Endothelial cell of umbilical vein (primary cell): ENCODE measurements at regions not wholly inside any gene's neighbourhood (a gene's known extent, or its start where the extent isn't known, plus 50 kb on each side); places are given as distances from the start of the nearest gene placed in this dataset.

Experiments
- BruUV-seq: library from RNA; stranded (reverse); fragments of 400-500 nt; replicated peaks from 2 replicates; lab custom pipeline; 2021; lab: Mats Ljungman, UMichigan
- CTCF ChIA-PET: fragments of 300-600, 350-600 bp; sonication (Branson Sonifier 250); formaldehyde crosslinking; loops from one replicate; lab custom pipeline; 2021; ENCODE audit warnings: antibody characterized with exemption, inconsistent platforms; lab: Charles Lee
- POLR2A ChIA-PET: fragments of 300-600, 350-600 bp; sonication (Branson Sonifier 250); formaldehyde crosslinking; loops from one replicate; lab custom pipeline; 2021; ENCODE audit warnings: antibody characterized with exemption, inconsistent platforms; lab: Charles Lee
- DNase-seq: peaks from one replicate; pipeline ENCODE4 v3.0.0-alpha.2; 2011; ENCODE audit warnings: low read depth, low spot score
- FAIRE-seq: peaks from 2 replicates; lab custom pipeline; 2011; peaks lifted over from hg19 to GRCh38; lab: Jason Lieb, UNC
- H2AFZ ChIP-seq: 2 replicates; pipeline ENCODE4 v1.6.0; 2012; ENCODE audit warnings: low read depth, low read length, control low read depth, inconsistent platforms
- H3K27ac ChIP-seq: 2 replicates; pipeline ENCODE4 v1.5.1; 2011; ENCODE audit warnings: low read depth, mild to moderate bottlenecking, control low read depth, low read length, moderate library complexity; ENCODE audit not compliant: insufficient read depth
- H3K27me3 ChIP-seq, 2 experiments: 2 replicates each; pipeline versions ENCODE4 v1.6.0 to v1.6.1; 2011; ENCODE audit warnings: low read length in 2 of 2, mixed read lengths in 1 of 2; ENCODE audit not compliant: control insufficient read depth in 2 of 2, insufficient read depth in 2 of 2
- H3K36me3 ChIP-seq, 2 experiments: 2 replicates in 1 of 2; 3 replicates in 1 of 2; pipeline ENCODE4 v1.5.1; 2011; ENCODE audit warnings: low read length in 2 of 2, mild to moderate bottlenecking in 1 of 2, moderate library complexity in 1 of 2; ENCODE audit not compliant: control insufficient read depth in 2 of 2, insufficient read depth in 2 of 2; ENCODE audit errors: extremely low read depth in 1 of 2
- H3K4me1 ChIP-seq: 3 replicates; pipeline ENCODE4 v1.5.1; 2011; ENCODE audit warnings: mild to moderate bottlenecking, low read length; ENCODE audit not compliant: control insufficient read depth, insufficient read depth; ENCODE audit errors: extremely low read depth
- H3K4me2 ChIP-seq: 2 replicates; pipeline ENCODE4 v1.6.1; 2011; ENCODE audit warnings: low read length, control low read depth, mixed read lengths; ENCODE audit not compliant: insufficient read depth
- H3K4me3 ChIP-seq, 3 experiments: fragments of 200-600 bp in 1 of 3; sonication (generic), shearing (Covaris generic) in 1 of 3; replicated peaks in 1 of 3; 2 replicates each; pipeline ENCODE4 v1.5.1; 2011 to 2016; ENCODE audit warnings: control low read depth in 3 of 3, low read length in 3 of 3, mild to moderate bottlenecking in 2 of 3, inconsistent platforms in 1 of 3, low read depth in 1 of 3, moderate library complexity in 1 of 3; ENCODE audit not compliant: insufficient read depth in 1 of 3
- H3K79me2 ChIP-seq: 2 replicates; pipeline ENCODE4 v1.6.0; 2012; ENCODE audit warnings: low read length, inconsistent platforms; ENCODE audit not compliant: control insufficient read depth, insufficient read depth
- H3K9ac ChIP-seq: replicated peaks from 2 replicates; pipeline ENCODE3; 2011; ENCODE audit warnings: low read length, control low read depth; ENCODE audit not compliant: insufficient read depth; ENCODE audit errors: extremely low read depth
- H3K9me1 ChIP-seq: replicated peaks from 3 replicates; pipeline ENCODE4 v1.6.0; 2011; ENCODE audit warnings: mild to moderate bottlenecking, low read length; ENCODE audit not compliant: control insufficient read depth, insufficient read depth; ENCODE audit errors: extremely low read depth
- H3K9me3 ChIP-seq: replicated peaks from 2 replicates; pipeline ENCODE4 v1.5.1; 2012; ENCODE audit warnings: low read length, inconsistent platforms; ENCODE audit not compliant: control insufficient read depth, insufficient read depth
- H4K20me1 ChIP-seq: replicated peaks from 2 replicates; pipeline ENCODE3; 2011; ENCODE audit warnings: mild to moderate bottlenecking, low read length; ENCODE audit not compliant: control insufficient read depth, insufficient read depth; ENCODE audit errors: extremely low read depth
- CTCF ChIP-seq, 2 donors: IDR thresholded peaks; 1 replicate in 1 of 2; 2 replicates in 1 of 2; pipeline ENCODE4 v1.5.1; 2011; ENCODE audit warnings: low read length in 2 of 2, mild to moderate bottlenecking in 2 of 2, moderate library complexity in 2 of 2, control low read depth in 1 of 2, inconsistent platforms in 1 of 2, low read depth in 1 of 2; ENCODE audit not compliant: insufficient read depth in 1 of 2; ENCODE audit errors: extremely low read depth in 1 of 2
- GATA2 ChIP-seq: IDR thresholded peaks from 2 replicates; pipeline ENCODE4 v1.7.0; 2011; ENCODE audit warnings: low read depth, mild to moderate bottlenecking, moderate library complexity, mixed read lengths, low read length; ENCODE audit not compliant: insufficient read length, insufficient read depth
- JUN ChIP-seq: IDR thresholded peaks from 2 replicates; pipeline ENCODE4 v1.6.1; 2011; ENCODE audit warnings: borderline replicate concordance, low read depth; ENCODE audit not compliant: insufficient read length, insufficient read depth
- POLR2A ChIP-seq: IDR thresholded peaks from 2 replicates; pipeline ENCODE4 v1.6.1; 2012; ENCODE audit warnings: low read depth, mild to moderate bottlenecking, control low read depth, low read length
- POLR2AphosphoS5 ChIP-seq: IDR thresholded peaks from 2 replicates; pipeline ENCODE4 v1.6.1; 2012; ENCODE audit warnings: low read depth, mild to moderate bottlenecking, control low read depth, low read length, moderate library complexity; ENCODE audit not compliant: insufficient read depth
- dilution Hi-C: fragments of 300-500 bp; cut with MboI; formaldehyde crosslinking; loops from one replicate; pipeline ENCODE4 v1.15.0; 2019; ENCODE audit warnings: low sequenced_read_pairs; ENCODE audit not compliant: extremely low pct_ligation_motif_present
- intact Hi-C: fragments of 100-400 bp; cut with micrococcal nuclease; formaldehyde crosslinking; loops from one replicate; pipeline ENCODE4 v1.10.0; 2022

- Histone ChIP-seq H3K4me3 (no peak overlapping the region), H3K27me3 (peaks cover 0 to 4% of the 10 kb centered on the region in 2 experiments), H3K27ac (no peak overlapping the region), H3K9ac (no peak overlapping the region), H3K9me3 (no peaks in the 10 kb centered on the region), H3K9me1 (no peaks in the 10 kb centered on the region), H2AFZ (no peak overlapping the region), H4K20me1 (no peaks in the 10 kb centered on the region), H3K4me2 (no peak overlapping the region), H3K4me1 (no peaks in the 10 kb centered on the region), H3K36me3 (no peaks in the 10 kb centered on the region), H3K79me2 (no peaks in the 10 kb centered on the region)
- CTCF ChIA-PET: no interaction called here
- dilution Hi-C loops (no loop called here), intact Hi-C loops (no loop called here)
- POLR2A ChIA-PET: no interaction called here
- no peak for DNase-seq
- BruUV-seq: no TSS peak
- FAIRE-seq: no peak
- TF ChIP-seq POLR2A (no peak), GATA2 (no peak), CTCF (IDR thresholded peaks at IDR 0.05; ENCODE audit: extremely low read depth in 1 of 2, insufficient read depth in 1 of 2, low read depth in 1 of 2, low read length in 2 of 2) (no peak), POLR2AphosphoS5 (no peak)
Observed at GRCh38 chr7:113715262-113715661, 203.5 kb downstream of the PPP1R3A start.

GRCh38 chr7:113710310-113711096 lies 208.3 kb downstream of the PPP1R3A start:
- BruUV-seq: no TSS peak
- ChIA-PET POLR2A (no interaction called here), CTCF (interaction anchor here (0.8 to 2.4 kb wide), 16 partner anchors 8 to 1214 kb away, joined by 3 to 14 read pairs (median 5); no protein-coding TSS in a partner anchor)
- Histone ChIP-seq H3K4me1 (no peaks in the 10 kb centered on the region), H3K79me2 (no peaks in the 10 kb centered on the region), H3K4me3 (no peak overlapping the region), H3K27me3 (peaks cover 2 to 7% of the 10 kb centered on the region in 2 experiments), H2AFZ (no peak overlapping the region), H3K36me3 (no peaks in the 10 kb centered on the region), H3K9ac (no peak overlapping the region), H3K4me2 (no peak overlapping the region), H3K9me1 (no peaks in the 10 kb centered on the region), H3K27ac (no peak overlapping the region), H4K20me1 (no peaks in the 10 kb centered on the region), H3K9me3 (no peaks in the 10 kb centered on the region)
- DNase-seq (peak; percentile 84), FAIRE-seq (peak; percentile 90)
- dilution Hi-C loops (no loop called here), intact Hi-C loops (loop anchor here (2.0 kb wide), 1 partner anchor 1160 kb away; no protein-coding TSS in a partner anchor)
- no peak for TF ChIP-seq JUN
- TF ChIP-seq CTCF (IDR thresholded peaks at IDR 0.05; ENCODE audit: extremely low read depth in 1 of 2, insufficient read depth in 1 of 2, low read depth in 1 of 2, low read length in 2 of 2): peak; percentile 79 to 86
